ENCODE measurements at regions not wholly inside any gene's neighbourhood (a gene's known extent, or its start where the extent isn't known, plus 50 kb on each side); places are given as distances from the start of the nearest gene placed in this dataset.

- H3K36me3 ChIP-seq: no peaks in the 10 kb centered on the region
- H3K27me3 ChIP-seq: no peaks in the 10 kb centered on the region
- no peaks in the 10 kb centered on the region for H3K9me3 ChIP-seq
- WGBS, 2 donors (ENCODE audit: low coverage in 1 of 2): 50% methylated on average over 1 of the region's 1 CpG; no CpG with 5 or more reads in 1 of the 2 donors
- no peak overlapping the region for H3K4me3 ChIP-seq
- DNase-seq: no peak
- H3K27ac ChIP-seq: no peak overlapping the region
- no peaks in the 10 kb centered on the region for H3K4me1 ChIP-seq
- TF ChIP-seq EP300 (IDR thresholded peaks at IDR 0.05; ENCODE audit: low read depth): no peak
- no peak for TF ChIP-seq POLR2AphosphoS5 (IDR thresholded peaks at IDR 0.05)
- TF ChIP-seq POLR2A (IDR thresholded peaks at IDR 0.05): no peak
- no peak for TF ChIP-seq CTCF (IDR thresholded peaks at IDR 0.05)
- in situ Hi-C loops (cut with MboI; ENCODE audit: low pct_ligation_motif_present in 1 of 4, low pct_unique_long_range_greater_than_20kb in 1 of 4, low sequenced_read_pairs in 3 of 4) (loop anchor here in 1 of 4 donors (25.0 kb wide), 1 partner anchor 1022 kb away; no protein-coding TSS in a partner anchor), intact Hi-C loops (cut with DNase I; ENCODE audit: low total_unique reads) (no loop called here)
These were observed 68.3 kb upstream of the ARL4C start for GRCh38 chr2:234565201-234565600.

GRCh38 chr2:234564699-234565098 is 67.8 kb upstream of the ARL4C start:
- no peaks in the 10 kb centered on the region for H3K36me3 ChIP-seq
- 16 to 40% methylated on average over 2 of the region's 2 CpGs for WGBS, 2 donors (ENCODE audit: low coverage in 1 of 2)
- no peak overlapping the region for H3K4me3 ChIP-seq
- TF ChIP-seq EP300 (IDR thresholded peaks at IDR 0.05; ENCODE audit: low read depth) (no peak), POLR2AphosphoS5 (IDR thresholded peaks at IDR 0.05) (no peak), CTCF (IDR thresholded peaks at IDR 0.05) (no peak), POLR2A (IDR thresholded peaks at IDR 0.05) (no peak)
- no peaks in the 10 kb centered on the region for H3K27me3 ChIP-seq
- DNase-seq: no peak
- in situ Hi-C loops (cut with MboI; ENCODE audit: low pct_ligation_motif_present in 1 of 4, low pct_unique_long_range_greater_than_20kb in 1 of 4, low sequenced_read_pairs in 3 of 4): loop anchor here in 1 of 4 donors (25.0 kb wide), 1 partner anchor 1023 kb away; no protein-coding TSS in a partner anchor
- no peak overlapping the region for H3K27ac ChIP-seq
- intact Hi-C loops (cut with DNase I; ENCODE audit: low total_unique reads): no loop called here
- no peaks in the 10 kb centered on the region for H3K4me1 ChIP-seq
- H3K9me3 ChIP-seq: no peaks in the 10 kb centered on the region

GRCh38 chr2:234559609-234560008 is 62.7 kb upstream of the ARL4C start:
- DNase-seq: no peak
- intact Hi-C loops (cut with DNase I; ENCODE audit: low total_unique reads): no loop called here
- Histone ChIP-seq H3K36me3 (no peaks in the 10 kb centered on the region), H3K4me1 (no peaks in the 10 kb centered on the region), H3K27me3 (no peaks in the 10 kb centered on the region), H3K9me3 (no peaks in the 10 kb centered on the region), H3K27ac (no peak overlapping the region), H3K4me3 (no peak overlapping the region)
- 85 to 100% methylated on average over 1 to 5 of the region's 5 CpGs for WGBS, 2 donors (ENCODE audit: low coverage in 1 of 2)
- TF ChIP-seq EP300 (IDR thresholded peaks at IDR 0.05; ENCODE audit: low read depth): no peak
- in situ Hi-C loops (cut with MboI; ENCODE audit: low pct_ligation_motif_present in 1 of 4, low pct_unique_long_range_greater_than_20kb in 1 of 4, low sequenced_read_pairs in 3 of 4): loop anchor here in 1 of 4 donors (10.0 to 25.0 kb wide), 2 partner anchors 555 to 1028 kb away; no protein-coding TSS in a partner anchor

- H3K4me1 ChIP-seq: no peaks in the 10 kb centered on the region
- H3K4me3 ChIP-seq: no peak overlapping the region
- no peaks in the 10 kb centered on the region for H3K27me3 ChIP-seq
- H3K27ac ChIP-seq: no peak overlapping the region
- H3K36me3 ChIP-seq: no peaks in the 10 kb centered on the region
- no peaks in the 10 kb centered on the region for H3K9me3 ChIP-seq
- in situ Hi-C loops (cut with MboI; ENCODE audit: low pct_ligation_motif_present in 1 of 4, low pct_unique_long_range_greater_than_20kb in 1 of 4, low sequenced_read_pairs in 3 of 4): loop anchor here in 1 of 4 donors (10.0 to 25.0 kb wide), 2 partner anchors 556 to 1029 kb away; no protein-coding TSS in a partner anchor
- 68 to 90% methylated on average over 4 of the region's 4 CpGs for WGBS, 2 donors (ENCODE audit: low coverage in 1 of 2)
- intact Hi-C loops (cut with DNase I; ENCODE audit: low total_unique reads): no loop called here
- TF ChIP-seq POLR2A (IDR thresholded peaks at IDR 0.05) (no peak), CTCF (IDR thresholded peaks at IDR 0.05) (no peak), POLR2AphosphoS5 (IDR thresholded peaks at IDR 0.05) (no peak), EP300 (IDR thresholded peaks at IDR 0.05; ENCODE audit: low read depth) (no peak)
- no peak for DNase-seq
These were observed 61.8 kb upstream of the ARL4C start for GRCh38 chr2:234558642-234559041.

All from transverse colon (tissue), 4 donors.